IMR-90 (cell line): ENCODE measurements at regions not wholly inside any gene's neighbourhood (a gene's known extent, or its start where the extent isn't known, plus 50 kb on each side); places are given as distances from the start of the nearest gene placed in this dataset.

Source experiments
- ATAC-seq: fragments of 200-7000 bp; cut with Tn5 transposase; 2 replicates; pipeline ENCODE4 v1.9.1; 2020; ENCODE audit warnings: low read depth, mild to moderate bottlenecking, moderate library complexity
- BruUV-seq: library from RNA; stranded (reverse); fragments of 400-500 nt; replicated peaks from 2 replicates; lab custom pipeline; 2021; lab: Mats Ljungman, UMichigan
- CTCF ChIA-PET: fragments of 300-600 bp; formaldehyde crosslinking; extraction: SDS; loops from one replicate; lab custom pipeline; 2021; ENCODE audit warnings: antibody characterized with exemption; lab: Yijun Ruan, JAX
- POLR2A ChIA-PET: fragments of 300-600 bp; sonication (Branson Sonifier 250); formaldehyde crosslinking; loops from one replicate; lab custom pipeline; 2022; ENCODE audit warnings: antibody characterized with exemption; ENCODE audit not compliant: unreplicated experiment; lab: Charles Lee
- DNase-seq: peaks from one replicate; pipeline ENCODE4 v3.0.0; 2013
- H2AFZ ChIP-seq: replicated peaks from 2 replicates; pipeline ENCODE3; 2013; ENCODE audit warnings: low read length, mild to moderate bottlenecking; ENCODE audit not compliant: poor library complexity
- H2AK5ac ChIP-seq: 2 replicates; pipeline ENCODE4 v1.6.1; 2013; ENCODE audit warnings: low read depth, low read length, inconsistent platforms
- H2AK9ac ChIP-seq: replicated peaks from 2 replicates; pipeline ENCODE3; 2013; ENCODE audit warnings: mild to moderate bottlenecking, low read depth, low read length, moderate library complexity; ENCODE audit not compliant: poor library complexity
- H2BK120ac ChIP-seq: 2 replicates; pipeline ENCODE4 v1.6.1; 2013; ENCODE audit warnings: low read depth, low read length, inconsistent platforms
- H2BK15ac ChIP-seq: 3 replicates; pipeline ENCODE4 v1.6.1; 2013; ENCODE audit warnings: low read depth, low read length, inconsistent platforms
- H2BK20ac ChIP-seq: 2 replicates; pipeline ENCODE4 v1.6.1; 2013; ENCODE audit warnings: low read depth, mild to moderate bottlenecking, inconsistent platforms, low read length, moderate library complexity
- H2BK5ac ChIP-seq: 2 replicates; pipeline ENCODE4 v1.6.1; 2013; ENCODE audit warnings: mild to moderate bottlenecking, low read depth, low read length, inconsistent platforms; ENCODE audit not compliant: poor library complexity, severe bottlenecking
- H3K14ac ChIP-seq: replicated peaks from 2 replicates; pipeline ENCODE4 v1.6.1; 2013; ENCODE audit warnings: low read depth, low read length, inconsistent platforms
- H3K18ac ChIP-seq: 2 replicates; pipeline ENCODE4 v1.6.1; 2013; ENCODE audit warnings: low read depth, low read length, control low read depth
- H3K23ac ChIP-seq: 2 replicates; pipeline ENCODE4 v1.6.1; 2013; ENCODE audit warnings: low read depth, low read length, inconsistent platforms
- H3K27ac ChIP-seq: 2 replicates; pipeline ENCODE4 v1.5.1; 2013; ENCODE audit warnings: mild to moderate bottlenecking, control low read depth, low read length; ENCODE audit not compliant: insufficient read depth
- H3K27me3 ChIP-seq: 2 replicates; pipeline ENCODE4 v1.6.1; 2013; ENCODE audit warnings: low read length; ENCODE audit not compliant: control insufficient read depth, insufficient read depth
- H3K36me3 ChIP-seq: 2 replicates; pipeline ENCODE4 v1.6.1; 2013; ENCODE audit warnings: low read length, mixed read lengths; ENCODE audit not compliant: control insufficient read depth, insufficient read depth
- H3K4ac ChIP-seq: 2 replicates; pipeline ENCODE4 v1.6.1; 2013; ENCODE audit warnings: low read depth, low read length, inconsistent platforms
- H3K4me1 ChIP-seq: 2 replicates; pipeline ENCODE4 v1.6.1; 2013; ENCODE audit warnings: low read length, mixed read lengths; ENCODE audit not compliant: control insufficient read depth, insufficient read depth
- H3K4me2 ChIP-seq: 2 replicates; pipeline ENCODE4 v1.6.1; 2013; ENCODE audit warnings: low read depth, mild to moderate bottlenecking, control low read depth, low read length, moderate library complexity
- H3K4me3 ChIP-seq: 2 replicates; pipeline ENCODE4 v1.5.1; 2013; ENCODE audit warnings: low read depth, mild to moderate bottlenecking, control low read depth, low read length, moderate library complexity; ENCODE audit not compliant: insufficient read depth
- H3K56ac ChIP-seq: 2 replicates; pipeline ENCODE4 v1.6.1; 2013; ENCODE audit warnings: low read length, inconsistent platforms; ENCODE audit not compliant: insufficient read depth; ENCODE audit errors: extremely low read depth
- H3K79me1 ChIP-seq, 2 experiments: 2 replicates each; pipeline ENCODE4 v1.6.1; 2013; ENCODE audit warnings: low read length in 2 of 2, inconsistent platforms in 1 of 2, low read depth in 1 of 2
- H3K9ac ChIP-seq: 2 replicates; pipeline ENCODE4 v1.6.1; 2013; ENCODE audit warnings: low read depth, low read length, control low read depth
- H3K9me1 ChIP-seq: 2 replicates; pipeline ENCODE4 v1.6.1; 2013; ENCODE audit warnings: low read length, inconsistent platforms; ENCODE audit not compliant: insufficient read depth
- H3K9me3 ChIP-seq: 2 replicates; pipeline ENCODE4 v1.6.1; 2013; ENCODE audit warnings: low read length; ENCODE audit not compliant: control insufficient read depth, insufficient read depth
- H4K20me1 ChIP-seq: 2 replicates; pipeline ENCODE4 v1.6.1; 2013; ENCODE audit warnings: low read length, inconsistent platforms; ENCODE audit not compliant: insufficient read depth
- H4K5ac ChIP-seq: 2 replicates; pipeline ENCODE4 v1.6.1; 2013; ENCODE audit warnings: mild to moderate bottlenecking, low read depth, low read length, control low read depth
- H4K8ac ChIP-seq, 2 experiments: 2 replicates each; pipeline ENCODE4 v1.6.1; 2013; ENCODE audit warnings: low read depth in 2 of 2, low read length in 2 of 2, control low read depth in 1 of 2, inconsistent platforms in 1 of 2
- H4K91ac ChIP-seq: 2 replicates; pipeline ENCODE4 v1.6.1; 2013; ENCODE audit warnings: low read depth, low read length, inconsistent platforms; ENCODE audit not compliant: insufficient read depth
- BHLHE40 ChIP-seq: fragments of 150-350 bp; IDR thresholded peaks from 2 replicates; pipeline ENCODE4 v1.6.1; 2016; ENCODE audit warnings: mild to moderate bottlenecking, low read depth, low read length
- CEBPB ChIP-seq: IDR thresholded peaks from 2 replicates; pipeline ENCODE4 v1.6.1; 2012; ENCODE audit warnings: low read depth, low read length, improper control_type of control experiment
- CHD1 ChIP-seq: IDR thresholded peaks from 2 replicates; pipeline ENCODE4 v1.6.1; 2012; ENCODE audit warnings: low read depth, low read length, improper control_type of control experiment
- ELK1 ChIP-seq: fragments of 150-350 bp; IDR thresholded peaks from 2 replicates; pipeline ENCODE4 v1.6.1; 2016; ENCODE audit warnings: low read depth, mild to moderate bottlenecking, low read length, moderate library complexity, borderline replicate concordance
- MAFK ChIP-seq: IDR thresholded peaks from 2 replicates; pipeline ENCODE4 v1.6.1; 2012; ENCODE audit warnings: low read depth, low read length, improper control_type of control experiment
- MAZ ChIP-seq: IDR thresholded peaks from 2 replicates; pipeline ENCODE4 v1.6.1; 2012; ENCODE audit warnings: low read depth, mild to moderate bottlenecking, low read length, improper control_type of control experiment, moderate library complexity, borderline replicate concordance
- MXI1 ChIP-seq: IDR thresholded peaks from 2 replicates; pipeline ENCODE4 v1.6.1; 2012; ENCODE audit warnings: low read depth, mild to moderate bottlenecking, low read length, moderate library complexity, borderline replicate concordance
- NFE2L2 ChIP-seq: fragments of 150-350 bp; IDR thresholded peaks from 2 replicates; pipeline ENCODE4 v1.6.1; 2016; ENCODE audit warnings: low read depth, mild to moderate bottlenecking, low read length
- POLR2A ChIP-seq: IDR thresholded peaks from 2 replicates; pipeline ENCODE4 v1.6.1; 2012; ENCODE audit warnings: mild to moderate bottlenecking, low read depth, low read length
- RFX5 ChIP-seq: IDR thresholded peaks from 2 replicates; pipeline ENCODE4 v1.8.0; 2012; ENCODE audit warnings: low read depth, mild to moderate bottlenecking, low read length, moderate library complexity
- SMC3 ChIP-seq: fragments of 150-350 bp; IDR thresholded peaks from 2 replicates; pipeline ENCODE4 v1.6.1; 2016; ENCODE audit warnings: low read depth, mild to moderate bottlenecking, antibody characterized with exemption, low read length, moderate library complexity
- USF2 ChIP-seq: fragments of 150-350 bp; IDR thresholded peaks from 2 replicates; pipeline ENCODE4 v1.6.1; 2017; ENCODE audit warnings: mild to moderate bottlenecking, antibody characterized with exemption, low read length, low read depth
- dilution Hi-C: fragments of 300-500 bp; cut with HindIII; formaldehyde crosslinking; loops from one replicate; pipeline ENCODE4 v1.14.3; 2018; ENCODE audit warnings: low sequenced_read_pairs; ENCODE audit not compliant: unreplicated experiment
- in situ Hi-C: fragments of 300-500 bp; cut with MboI; formaldehyde crosslinking; loops from 3 replicates; pipeline ENCODE4 v1.14.3; 2019; ENCODE audit warnings: low sequenced_read_pairs, inconsistent platforms, mixed read lengths
- intact Hi-C: fragments of 100-400 bp; cut with micrococcal nuclease; formaldehyde crosslinking; loops from 2 replicates; pipeline ENCODE4 v1.10.0; 2022
- TF ChIP-seq, protein P1 (sequence below): conservative IDR thresholded peaks from 2 replicates; pipeline ENCODE4 v1.5.1; 2012; ENCODE audit warnings: mild to moderate bottlenecking, low read depth, low read length, improper control_type of control experiment

- Histone ChIP-seq H3K4me2 (no peak overlapping the region), H2AFZ (no peak overlapping the region), H3K9ac (no peak overlapping the region), H2AK5ac (no peak overlapping the region), H3K4ac (no peak overlapping the region), H2BK20ac (no peak overlapping the region), H3K4me1 (peaks cover 5% of the 10 kb centered on the region), H2BK5ac (no peak overlapping the region), H3K56ac (no peak overlapping the region), H3K4me3 (no peak overlapping the region), H4K20me1 (no peaks in the 10 kb centered on the region), H3K9me1 (peaks cover 4% of the 10 kb centered on the region; the same call in 1 of the 2 replicates), H2BK15ac (no peak overlapping the region), H3K9me3 (no peaks in the 10 kb centered on the region; the same call in 1 of the 2 replicates), H3K27ac (no peak overlapping the region), H4K8ac (no peak overlapping the region), H3K14ac (no peak overlapping the region), H3K79me1 (no peaks in the 10 kb centered on the region), H3K36me3 (no peaks in the 10 kb centered on the region), H3K18ac (no peak overlapping the region), H2BK120ac (no peak overlapping the region), H2AK9ac (no peak overlapping the region), H4K5ac (no peak overlapping the region), H3K23ac (no peak overlapping the region), H3K27me3 (no peaks in the 10 kb centered on the region), H4K91ac (no peak overlapping the region)
- intact Hi-C loops (no loop called here), dilution Hi-C loops (no loop called here), in situ Hi-C loops (no loop called here)
- no TSS peak for BruUV-seq
- TF ChIP-seq MXI1 (no peak), USF2 (no peak), ELK1 (no peak), CEBPB (no peak), SMC3 (no peak), POLR2A (no peak), BHLHE40 (no peak), MAFK (no peak), CHD1 (no peak), MAZ (no peak), NFE2L2 (no peak), RFX5 (no peak)
- TF ChIP-seq, protein P1, sequence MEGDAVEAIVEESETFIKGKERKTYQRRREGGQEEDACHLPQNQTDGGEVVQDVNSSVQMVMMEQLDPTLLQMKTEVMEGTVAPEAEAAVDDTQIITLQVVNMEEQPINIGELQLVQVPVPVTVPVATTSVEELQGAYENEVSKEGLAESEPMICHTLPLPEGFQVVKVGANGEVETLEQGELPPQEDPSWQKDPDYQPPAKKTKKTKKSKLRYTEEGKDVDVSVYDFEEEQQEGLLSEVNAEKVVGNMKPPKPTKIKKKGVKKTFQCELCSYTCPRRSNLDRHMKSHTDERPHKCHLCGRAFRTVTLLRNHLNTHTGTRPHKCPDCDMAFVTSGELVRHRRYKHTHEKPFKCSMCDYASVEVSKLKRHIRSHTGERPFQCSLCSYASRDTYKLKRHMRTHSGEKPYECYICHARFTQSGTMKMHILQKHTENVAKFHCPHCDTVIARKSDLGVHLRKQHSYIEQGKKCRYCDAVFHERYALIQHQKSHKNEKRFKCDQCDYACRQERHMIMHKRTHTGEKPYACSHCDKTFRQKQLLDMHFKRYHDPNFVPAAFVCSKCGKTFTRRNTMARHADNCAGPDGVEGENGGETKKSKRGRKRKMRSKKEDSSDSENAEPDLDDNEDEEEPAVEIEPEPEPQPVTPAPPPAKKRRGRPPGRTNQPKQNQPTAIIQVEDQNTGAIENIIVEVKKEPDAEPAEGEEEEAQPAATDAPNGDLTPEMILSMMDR, result no peak
- ChIA-PET CTCF (no interaction called here), POLR2A (no interaction called here)
- ATAC-seq (no peak), DNase-seq (no peak)
Measured at GRCh38 chr3:59290358-59290757, 240.5 kb upstream of the CFAP20DC start.
